GM21447 (cell line): ENCODE measurements at regions not wholly inside any gene's neighbourhood (a gene's known extent, or its start where the extent isn't known, plus 50 kb on each side); places are given as distances from the start of the nearest gene placed in this dataset.
"Not testable (repeated sequence)": the region's sequence is repeated elsewhere in the genome, so short reads cannot be mapped to it uniquely, and the experiment has no call there.

ENCODE experiments used
- ATAC-seq: cut with Tn5 transposase; IDR thresholded peaks from one replicate; pipeline ENCODE4 v1.9.1; 2021; ENCODE audit not compliant: unreplicated experiment

- no peak for ATAC-seq
Observed at GRCh38 chr1:245062741-245063305, 92.0 kb upstream of the KIF26B start.

GRCh38 chr1:245061808-245062207, 93.0 kb upstream of the KIF26B start:
- not testable (repeated sequence) for ATAC-seq

GRCh38 chr1:245060684-245061374, 94.0 kb upstream of the KIF26B start:
- ATAC-seq: no peak

GRCh38 chr1:245059806-245060424, 94.9 kb upstream of the KIF26B start:
- no peak for ATAC-seq

- ATAC-seq: no peak
Observed at GRCh38 chr1:245058882-245059281, 95.9 kb upstream of the KIF26B start.

- no peak for ATAC-seq
Observed at GRCh38 chr1:245058436-245058835, 96.3 kb upstream of the KIF26B start.

GRCh38 chr1:245056913-245057312, 97.9 kb upstream of the KIF26B start:
- ATAC-seq: no peak

- not testable (repeated sequence) for ATAC-seq
Observed at GRCh38 chr1:245056296-245056695, 98.5 kb upstream of the KIF26B start.

- no peak for ATAC-seq
Observed at GRCh38 chr1:245055752-245056151, 99.0 kb upstream of the KIF26B start.

GRCh38 chr1:245054507-245055270, 100.1 kb upstream of the KIF26B start:
- no peak for ATAC-seq

GRCh38 chr1:245054105-245054504, 100.7 kb upstream of the KIF26B start:
- no peak for ATAC-seq

GRCh38 chr1:245052258-245052657, 102.5 kb upstream of the KIF26B start:
- no peak for ATAC-seq

- ATAC-seq: no peak
Observed at GRCh38 chr1:245051349-245052221, 103.2 kb upstream of the KIF26B start.

GRCh38 chr1:245046769-245047168, 108.0 kb upstream of the KIF26B start:
- ATAC-seq: no peak

- ATAC-seq: no peak
Observed at GRCh38 chr1:245046315-245046714, 108.5 kb upstream of the KIF26B start.

GRCh38 chr1:245045087-245045881, 109.5 kb upstream of the KIF26B start:
- ATAC-seq: no peak

GRCh38 chr1:245043611-245043940, 111.2 kb upstream of the KIF26B start:
- ATAC-seq: no peak

GRCh38 chr1:245041058-245041698, 113.6 kb upstream of the KIF26B start:
- no peak for ATAC-seq

GRCh38 chr1:245039196-245039595, 115.6 kb upstream of the KIF26B start:
- no peak for ATAC-seq

GRCh38 chr1:245036102-245036501, 118.7 kb upstream of the KIF26B start:
- ATAC-seq: no peak
